COLO668 (cell line): ENCODE measurements at regions not wholly inside any gene's neighbourhood (a gene's known extent, or its start where the extent isn't known, plus 50 kb on each side); places are given as distances from the start of the nearest gene placed in this dataset.

Source experiments
- DNase-seq: peaks from one replicate; lab custom pipeline; 2025; ENCODE audit not compliant: unreplicated experiment; lab: John Stamatoyannopoulos, UW

GRCh38 chr3:176969066-176969465, 228.2 kb downstream of the TBL1XR1 start:
- DNase-seq, result no peak

- no peak for DNase-seq
Observed at GRCh38 chr3:176968631-176969030, 228.7 kb downstream of the TBL1XR1 start.

GRCh38 chr3:176967522-176967921, 229.8 kb downstream of the TBL1XR1 start:
- DNase-seq, result no peak

- DNase-seq, result no peak
Observed at GRCh38 chr3:176964661-176965060, 232.6 kb downstream of the TBL1XR1 start.

GRCh38 chr3:176961916-176962315, 235.4 kb downstream of the TBL1XR1 start:
- DNase-seq, result no peak

- no peak for DNase-seq
Observed at GRCh38 chr3:176959867-176960266, 237.4 kb downstream of the TBL1XR1 start.

GRCh38 chr3:176958560-176958959, 238.7 kb downstream of the TBL1XR1 start:
- no peak for DNase-seq

GRCh38 chr3:176954517-176954916, 242.8 kb downstream of the TBL1XR1 start:
- DNase-seq, result no peak

GRCh38 chr3:176953106-176954060, 243.9 kb downstream of the TBL1XR1 start:
- DNase-seq, result no peak

GRCh38 chr3:176951586-176952292, 245.5 kb downstream of the TBL1XR1 start:
- no peak for DNase-seq

- DNase-seq, result no peak
Observed at GRCh38 chr3:176951144-176951543, 246.1 kb downstream of the TBL1XR1 start.

GRCh38 chr3:176950743-176951142, 246.5 kb downstream of the TBL1XR1 start:
- DNase-seq, result no peak

- no peak for DNase-seq
Observed at GRCh38 chr3:176948151-176948550, 249.1 kb downstream of the TBL1XR1 start.

GRCh38 chr3:176946202-176946601, 251.1 kb downstream of the TBL1XR1 start:
- no peak for DNase-seq

GRCh38 chr3:176942305-176942704, 255.0 kb downstream of the TBL1XR1 start:
- DNase-seq, result no peak

- no peak for DNase-seq
Observed at GRCh38 chr3:176941689-176942088, 255.6 kb downstream of the TBL1XR1 start.

- DNase-seq, result peak; percentile 33
Observed at GRCh38 chr3:176939022-176939817, 258.1 kb downstream of the TBL1XR1 start.

- no peak for DNase-seq
Observed at GRCh38 chr3:176937994-176938393, 259.3 kb downstream of the TBL1XR1 start.

- DNase-seq, result no peak
Observed at GRCh38 chr3:176937541-176937940, 259.7 kb downstream of the TBL1XR1 start.

GRCh38 chr3:176935194-176935888, 261.9 kb downstream of the TBL1XR1 start:
- no peak for DNase-seq

- no peak for DNase-seq
Observed at GRCh38 chr3:176934698-176935097, 262.6 kb downstream of the TBL1XR1 start.
